C4-2B (cell line): ENCODE measurements at regions not wholly inside any gene's neighbourhood (a gene's known extent, or its start where the extent isn't known, plus 50 kb on each side); places are given as distances from the start of the nearest gene placed in this dataset.

Experiments used
- H3K27ac ChIP-seq: fragments of 450-650 bp; 2 replicates; pipeline ENCODE4 v1.5.1; 2017
- ZFX ChIP-seq: fragments of 450-650 bp; IDR thresholded peaks from 2 replicates; pipeline ENCODE4 v1.6.1; 2017
- TF ChIP-seq, protein P1 (sequence below): fragments of 450-650 bp; conservative IDR thresholded peaks from 2 replicates; pipeline ENCODE4 v1.5.1; 2017; ENCODE audit warnings: mild to moderate bottlenecking

DNA sequence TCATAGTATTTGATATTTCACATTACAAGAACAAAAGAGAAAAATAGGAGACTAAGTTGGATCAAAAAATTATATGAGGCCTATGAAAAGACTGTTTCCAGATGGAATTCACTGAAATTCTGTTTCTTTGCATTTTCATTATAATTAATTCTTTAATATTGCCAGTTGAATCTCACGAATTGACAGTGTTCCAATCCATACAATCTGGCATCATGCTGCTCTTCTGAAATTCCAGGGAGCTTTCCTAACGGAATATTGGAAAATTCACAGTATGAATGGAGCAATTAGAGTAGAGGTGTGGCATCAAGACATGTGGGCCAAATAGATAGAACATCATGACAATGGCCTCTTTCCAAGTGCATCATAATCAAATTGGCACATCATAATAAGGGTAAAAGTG, 1178.9 kb upstream of the WWC1 start:
- TF ChIP-seq ZFX: no peak
- TF ChIP-seq, protein P1, sequence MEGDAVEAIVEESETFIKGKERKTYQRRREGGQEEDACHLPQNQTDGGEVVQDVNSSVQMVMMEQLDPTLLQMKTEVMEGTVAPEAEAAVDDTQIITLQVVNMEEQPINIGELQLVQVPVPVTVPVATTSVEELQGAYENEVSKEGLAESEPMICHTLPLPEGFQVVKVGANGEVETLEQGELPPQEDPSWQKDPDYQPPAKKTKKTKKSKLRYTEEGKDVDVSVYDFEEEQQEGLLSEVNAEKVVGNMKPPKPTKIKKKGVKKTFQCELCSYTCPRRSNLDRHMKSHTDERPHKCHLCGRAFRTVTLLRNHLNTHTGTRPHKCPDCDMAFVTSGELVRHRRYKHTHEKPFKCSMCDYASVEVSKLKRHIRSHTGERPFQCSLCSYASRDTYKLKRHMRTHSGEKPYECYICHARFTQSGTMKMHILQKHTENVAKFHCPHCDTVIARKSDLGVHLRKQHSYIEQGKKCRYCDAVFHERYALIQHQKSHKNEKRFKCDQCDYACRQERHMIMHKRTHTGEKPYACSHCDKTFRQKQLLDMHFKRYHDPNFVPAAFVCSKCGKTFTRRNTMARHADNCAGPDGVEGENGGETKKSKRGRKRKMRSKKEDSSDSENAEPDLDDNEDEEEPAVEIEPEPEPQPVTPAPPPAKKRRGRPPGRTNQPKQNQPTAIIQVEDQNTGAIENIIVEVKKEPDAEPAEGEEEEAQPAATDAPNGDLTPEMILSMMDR: no peak
- no peak overlapping the region for H3K27ac ChIP-seq

DNA sequence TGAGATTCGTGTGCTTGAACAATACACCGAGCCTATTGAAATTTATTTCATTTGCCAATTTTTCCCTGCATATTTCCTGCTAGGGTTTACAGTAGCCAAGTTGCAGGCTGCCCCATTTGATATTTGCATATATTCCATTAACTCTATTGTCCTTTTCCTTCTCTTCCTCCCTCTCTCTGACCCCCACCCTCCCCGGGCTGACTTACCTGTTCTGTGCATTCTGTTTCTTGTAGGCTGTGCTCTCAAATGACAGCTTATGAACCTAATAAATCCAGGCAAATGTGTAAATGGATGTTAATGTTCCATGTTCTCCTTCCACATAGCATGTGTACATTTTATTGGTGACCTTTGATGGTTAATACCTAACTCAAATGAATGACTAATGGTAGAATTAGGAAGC, 1169.2 kb upstream of the WWC1 start:
- TF ChIP-seq ZFX: no peak
- TF ChIP-seq, protein P1: no peak
- no peak overlapping the region for H3K27ac ChIP-seq

DNA sequence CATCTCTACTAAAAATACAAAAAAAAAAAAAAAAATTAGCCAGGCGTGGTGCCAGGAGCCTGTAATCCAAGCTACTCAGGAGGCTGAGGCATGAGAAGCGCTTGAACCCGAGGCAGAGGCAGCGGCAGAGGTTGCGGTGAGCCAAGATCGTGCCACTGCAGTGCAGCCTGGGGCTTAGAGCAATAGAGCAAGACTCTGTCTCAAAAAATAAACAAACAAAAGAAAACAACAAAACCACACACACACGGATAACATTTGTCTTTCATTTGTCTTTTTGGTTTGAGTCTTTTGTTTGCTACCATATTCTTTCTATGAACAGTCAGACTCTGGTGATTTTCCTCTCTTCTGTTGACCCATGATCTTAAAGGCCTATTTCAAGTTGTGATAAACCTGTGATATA, 1168.3 kb upstream of the WWC1 start:
- TF ChIP-seq, protein P1: no peak
- TF ChIP-seq ZFX: no peak
- H3K27ac ChIP-seq: no peak overlapping the region

DNA sequence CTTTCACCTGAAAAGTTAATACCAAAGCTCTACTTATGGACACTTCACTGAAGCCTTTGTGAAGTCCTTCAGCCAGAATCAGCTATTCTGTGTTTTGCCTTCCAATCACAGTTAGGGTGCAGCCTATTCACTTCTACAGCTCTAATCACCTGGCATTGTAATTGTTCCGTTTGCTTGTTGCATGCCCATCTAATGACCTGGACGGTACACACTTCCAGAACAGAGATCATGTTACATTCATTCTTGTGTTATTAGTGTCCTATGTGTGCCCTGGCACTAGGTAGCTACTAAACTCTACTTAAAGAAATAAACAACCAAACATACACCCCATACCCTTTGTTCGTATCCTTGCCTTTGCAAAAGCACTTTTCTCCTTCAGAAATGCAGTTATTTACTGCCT, 1162.9 kb upstream of the WWC1 start:
- H3K27ac ChIP-seq: no peak overlapping the region
- TF ChIP-seq, protein P1: no peak
- TF ChIP-seq ZFX: no peak

DNA sequence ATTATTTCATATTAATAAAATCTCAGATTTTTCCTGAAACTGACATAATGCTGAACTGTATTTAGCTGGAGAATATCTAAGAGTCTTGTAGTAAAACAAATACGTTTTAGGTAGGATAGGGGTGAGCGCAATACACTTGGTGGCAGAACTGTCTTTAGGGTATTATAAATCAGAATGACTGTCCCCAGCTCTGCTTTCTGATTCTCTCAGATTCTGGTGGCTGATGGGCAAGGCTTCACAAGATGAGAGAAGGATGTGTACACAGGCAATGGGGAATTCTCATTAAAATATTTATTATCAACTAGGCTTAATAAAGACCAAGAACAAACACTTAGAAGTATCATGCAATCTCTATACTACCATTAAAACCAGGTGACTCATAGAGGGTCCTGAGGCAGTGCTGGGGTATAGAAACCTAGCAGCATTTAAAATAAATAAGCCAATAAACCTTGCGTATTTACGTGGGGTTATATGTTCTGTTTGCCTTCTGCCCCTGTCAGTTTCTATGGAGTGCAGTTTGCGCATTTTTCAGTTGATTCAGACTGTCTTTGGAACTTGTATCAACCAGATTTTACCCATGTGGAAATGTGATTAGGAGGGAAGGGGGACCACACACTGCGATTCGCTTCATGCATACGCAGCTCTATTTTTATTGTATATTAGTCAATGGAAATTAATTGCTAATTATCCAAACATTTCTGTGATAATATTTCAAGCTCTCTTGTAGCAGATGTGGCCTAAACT, 1150.7 kb upstream of the WWC1 start:
- H3K27ac ChIP-seq: no peak overlapping the region
- TF ChIP-seq ZFX: no peak
- TF ChIP-seq, protein P1: no peak

DNA sequence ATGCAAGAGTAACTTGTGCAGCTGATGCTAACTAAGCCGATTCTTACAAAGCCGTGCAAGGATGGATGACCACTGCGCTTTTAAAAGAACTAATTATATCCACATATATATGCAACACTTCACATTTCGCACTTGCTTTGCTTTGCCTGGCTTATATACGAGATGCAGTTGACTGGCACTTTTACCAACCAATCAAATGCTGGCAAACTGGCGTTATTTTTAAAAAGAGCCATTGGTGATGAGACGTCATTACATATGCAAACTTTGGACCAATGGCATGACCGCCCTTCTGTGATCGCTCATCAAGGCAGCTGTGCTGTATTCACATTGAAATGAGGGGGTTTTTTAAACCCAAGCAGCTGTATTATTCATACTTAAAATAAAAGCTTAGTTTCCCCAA, 1147.7 kb upstream of the WWC1 start:
- H3K27ac ChIP-seq: no peak overlapping the region
- TF ChIP-seq, protein P1: no peak
- TF ChIP-seq ZFX: no peak

DNA sequence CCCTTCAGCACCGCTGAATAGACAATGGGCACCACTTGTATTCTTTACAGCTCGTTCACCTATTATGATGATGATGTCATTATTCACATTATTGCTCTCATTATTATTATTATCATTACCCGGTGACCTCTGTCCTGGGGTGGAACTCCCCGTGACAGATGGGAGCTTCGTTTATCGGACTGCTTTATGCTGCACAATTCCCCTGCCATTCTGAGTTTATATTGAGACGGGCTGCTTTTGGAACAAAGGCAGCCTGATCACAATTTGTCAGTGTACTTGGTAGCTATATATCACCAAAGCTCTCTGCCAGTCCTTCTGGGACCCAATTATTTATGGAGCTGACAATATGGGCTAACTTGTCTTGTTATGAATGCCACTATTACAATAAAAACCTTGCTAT, 1145.6 kb upstream of the WWC1 start:
- TF ChIP-seq, protein P1: no peak
- no peak for TF ChIP-seq ZFX
- no peak overlapping the region for H3K27ac ChIP-seq
